Memory B cell (primary cell): ENCODE measurements at regions not wholly inside any gene's neighbourhood (a gene's known extent, or its start where the extent isn't known, plus 50 kb on each side); places are given as distances from the start of the nearest gene placed in this dataset.

Experiments
- ATAC-seq: fragments of 150-1000 bp; cut with Tn5 transposase; 2 replicates; pipeline ENCODE4 v1.10.0; 2021; ENCODE audit warnings: low read depth, mild to moderate bottlenecking, moderate library complexity
- DNase-seq, 2 donors: peaks; one replicate each; pipeline ENCODE4 v3.0.0; 2022; ENCODE audit warnings: low spot score in 2 of 2
- H3K27ac Mint-ChIP-seq: one replicate; pipeline ENCODE4 v1.8.0; 2022; ENCODE audit warnings: mild to moderate bottlenecking, moderate library complexity, mixed read lengths
- H3K27me3 Mint-ChIP-seq: one replicate; pipeline ENCODE4 v1.8.0; 2022; ENCODE audit warnings: mixed read lengths
- H3K36me3 Mint-ChIP-seq: one replicate; pipeline ENCODE4 v1.8.0; 2022; ENCODE audit warnings: mild to moderate bottlenecking, mixed read lengths
- H3K4me1 Mint-ChIP-seq: one replicate; pipeline ENCODE4 v1.8.0; 2022; ENCODE audit warnings: mixed read lengths
- H3K4me3 Mint-ChIP-seq: one replicate; pipeline ENCODE4 v1.8.0; 2022; ENCODE audit warnings: mild to moderate bottlenecking, moderate library complexity, mixed read lengths
- H3K9me3 Mint-ChIP-seq: one replicate; pipeline ENCODE4 v1.8.0; 2022; ENCODE audit warnings: mixed read lengths

- Mint-ChIP-seq H3K27ac (no peak overlapping the region), H3K4me3 (no peak overlapping the region), H3K27me3 (no peaks in the 10 kb centered on the region), H3K36me3 (peaks cover 5% of the 10 kb centered on the region), H3K4me1 (no peaks in the 10 kb centered on the region), H3K9me3 (peaks cover 2% of the 10 kb centered on the region)
- DNase-seq (no peak), ATAC-seq (no peak)
Measured at GRCh38 chr6:6505111-6505510, 83.4 kb upstream of the LY86 start.

DNA sequence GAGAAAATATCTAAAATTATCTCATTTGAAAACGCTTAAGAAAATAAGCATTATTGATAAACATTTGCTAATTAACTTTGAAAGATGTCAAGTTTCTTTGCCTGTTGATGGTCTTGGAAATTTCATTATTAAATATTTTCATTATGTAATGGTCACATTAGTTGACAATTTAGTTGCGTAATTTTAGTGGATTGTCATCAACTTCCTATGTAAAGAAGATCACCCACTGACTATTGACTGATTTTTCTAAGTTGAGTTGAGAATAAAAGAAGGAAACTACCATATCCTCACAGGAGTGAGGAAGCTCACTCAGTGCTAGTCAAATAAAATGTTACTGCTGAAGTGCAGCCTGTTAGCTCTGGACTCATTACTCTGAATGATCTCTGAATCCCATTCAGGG is 79.9 kb upstream of the LY86 start:
- Mint-ChIP-seq H3K4me3 (no peak overlapping the region), H3K36me3 (peaks cover 5% of the 10 kb centered on the region), H3K27me3 (no peaks in the 10 kb centered on the region), H3K27ac (no peak overlapping the region), H3K9me3 (peaks cover 2% of the 10 kb centered on the region), H3K4me1 (no peaks in the 10 kb centered on the region)
- ATAC-seq (no peak), DNase-seq (no peak)

GRCh38 chr6:6509284-6509683 is 79.2 kb upstream of the LY86 start:
- Mint-ChIP-seq H3K27me3 (no peaks in the 10 kb centered on the region), H3K36me3 (peaks cover 5% of the 10 kb centered on the region), H3K9me3 (peaks cover 2% of the 10 kb centered on the region), H3K27ac (no peak overlapping the region), H3K4me3 (no peak overlapping the region), H3K4me1 (no peaks in the 10 kb centered on the region)
- ATAC-seq: no peak
- DNase-seq: no peak

GRCh38 chr6:6512711-6513110 is 75.8 kb upstream of the LY86 start:
- peaks cover 7% of the 10 kb centered on the region for H3K36me3 Mint-ChIP-seq
- H3K27ac Mint-ChIP-seq: no peak overlapping the region
- ATAC-seq (no peak), DNase-seq (no peak)
- H3K4me3 Mint-ChIP-seq: no peak overlapping the region
- peaks cover 2% of the 10 kb centered on the region for H3K9me3 Mint-ChIP-seq
- H3K27me3 Mint-ChIP-seq: peaks cover 4% of the 10 kb centered on the region
- peaks cover 4% of the 10 kb centered on the region for H3K4me1 Mint-ChIP-seq

GRCh38 chr6:6515691-6516607 is 72.6 kb upstream of the LY86 start:
- peaks cover 4% of the 10 kb centered on the region for H3K4me1 Mint-ChIP-seq
- H3K4me3 Mint-ChIP-seq: no peak overlapping the region
- no peak overlapping the region for H3K27ac Mint-ChIP-seq
- no peaks in the 10 kb centered on the region for H3K9me3 Mint-ChIP-seq
- DNase-seq: no peak
- no peak for ATAC-seq
- peaks cover 8% of the 10 kb centered on the region for H3K27me3 Mint-ChIP-seq
- peaks cover 14% of the 10 kb centered on the region for H3K36me3 Mint-ChIP-seq

- no peak for DNase-seq
- no peak overlapping the region for H3K4me3 Mint-ChIP-seq
- no peak overlapping the region for H3K27ac Mint-ChIP-seq
- H3K36me3 Mint-ChIP-seq: peaks cover 16% of the 10 kb centered on the region
- no peak for ATAC-seq
- peaks cover 4% of the 10 kb centered on the region for H3K4me1 Mint-ChIP-seq
- no peaks in the 10 kb centered on the region for H3K9me3 Mint-ChIP-seq
- H3K27me3 Mint-ChIP-seq: peaks cover 9% of the 10 kb centered on the region
Measured at GRCh38 chr6:6516666-6517458, 71.7 kb upstream of the LY86 start.

DNA sequence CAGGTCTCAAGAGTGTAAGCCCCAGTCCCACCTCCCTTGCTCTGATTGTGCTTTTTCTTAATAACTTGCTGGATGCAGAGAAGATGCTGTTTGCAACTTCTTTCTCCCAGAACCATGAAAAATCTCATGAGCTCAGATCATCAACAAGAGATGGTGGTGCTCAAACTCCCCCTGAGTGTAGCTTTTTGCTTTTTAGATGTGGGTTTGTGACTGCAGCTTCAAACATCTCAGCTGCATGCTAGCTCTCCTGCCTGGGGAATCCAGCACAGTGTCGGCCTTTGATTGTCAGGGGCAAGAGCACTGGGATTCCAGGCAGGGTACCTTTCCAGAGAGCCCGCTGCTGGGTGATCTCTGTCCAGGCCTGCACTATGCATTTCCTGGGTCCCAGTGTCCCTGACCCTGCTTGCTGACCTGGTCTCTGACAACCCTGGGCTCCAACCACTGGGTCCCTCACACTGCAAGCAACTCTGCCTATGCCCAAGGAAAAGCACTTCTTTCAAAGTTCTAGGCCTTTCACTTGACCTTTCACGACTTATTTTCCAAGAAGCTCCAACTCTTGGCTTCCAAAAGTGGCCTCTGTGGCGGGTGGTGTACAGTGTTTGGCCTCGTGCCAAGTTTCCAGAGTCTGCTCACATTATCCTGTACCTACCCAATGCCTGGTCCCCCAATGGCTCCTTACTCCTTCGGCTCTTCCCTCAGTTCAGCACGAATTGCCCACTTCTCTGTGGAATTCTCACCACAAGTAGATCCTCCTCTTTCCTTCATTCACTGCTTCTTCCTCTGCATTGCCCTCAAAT is 69.7 kb upstream of the LY86 start:
- DNase-seq (no peak), ATAC-seq (no peak)
- peaks cover under 1% of the 10 kb centered on the region for H3K9me3 Mint-ChIP-seq
- no peak overlapping the region for H3K4me3 Mint-ChIP-seq
- peaks cover 19% of the 10 kb centered on the region for H3K36me3 Mint-ChIP-seq
- peaks cover 9% of the 10 kb centered on the region for H3K27me3 Mint-ChIP-seq
- H3K27ac Mint-ChIP-seq: no peak overlapping the region
- peaks cover 4% of the 10 kb centered on the region for H3K4me1 Mint-ChIP-seq

- H3K4me3 Mint-ChIP-seq: no peak overlapping the region
- peaks cover 2% of the 10 kb centered on the region for H3K9me3 Mint-ChIP-seq
- peaks cover 5% of the 10 kb centered on the region for H3K27me3 Mint-ChIP-seq
- H3K36me3 Mint-ChIP-seq: peaks cover 18% of the 10 kb centered on the region
- no peaks in the 10 kb centered on the region for H3K4me1 Mint-ChIP-seq
- ATAC-seq (no peak), DNase-seq (no peak)
- no peak overlapping the region for H3K27ac Mint-ChIP-seq
Measured at GRCh38 chr6:6521961-6522482, 66.5 kb upstream of the LY86 start.

- H3K4me1 Mint-ChIP-seq: no peaks in the 10 kb centered on the region
- DNase-seq (no peak), ATAC-seq (no peak)
- no peak overlapping the region for H3K27ac Mint-ChIP-seq
- peaks cover 2% of the 10 kb centered on the region for H3K9me3 Mint-ChIP-seq
- H3K4me3 Mint-ChIP-seq: no peak overlapping the region
- H3K27me3 Mint-ChIP-seq: peaks cover 5% of the 10 kb centered on the region
- H3K36me3 Mint-ChIP-seq: peaks cover 18% of the 10 kb centered on the region
Measured at GRCh38 chr6:6522709-6523108, 65.8 kb upstream of the LY86 start.

DNA sequence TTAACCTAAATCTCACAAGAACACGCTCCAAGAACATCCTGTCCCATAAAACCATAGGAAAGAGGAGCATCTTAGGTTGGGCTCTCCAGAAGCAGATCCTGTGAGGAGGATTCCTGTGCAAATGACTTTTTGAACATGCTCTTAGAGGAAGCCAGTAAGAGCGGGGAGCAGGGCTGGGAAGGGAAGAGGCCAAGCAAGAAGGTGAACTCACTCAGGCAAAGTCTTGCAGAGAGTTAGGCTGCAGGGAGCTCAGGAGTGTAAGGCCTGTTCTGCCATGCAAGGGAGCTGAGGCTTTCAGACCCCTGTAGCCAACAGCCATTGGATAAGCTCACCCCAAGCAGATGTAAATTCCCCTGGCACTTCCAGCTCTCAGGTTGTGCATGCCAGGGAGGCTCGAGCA is 63.6 kb upstream of the LY86 start:
- ATAC-seq (no peak), DNase-seq (no peak)
- Mint-ChIP-seq H3K36me3 (peaks cover 14% of the 10 kb centered on the region), H3K9me3 (peaks cover 4% of the 10 kb centered on the region), H3K4me3 (no peak overlapping the region), H3K4me1 (no peaks in the 10 kb centered on the region), H3K27ac (no peak overlapping the region), H3K27me3 (peaks cover 1% of the 10 kb centered on the region)

- ATAC-seq (no peak), DNase-seq (no peak)
- Mint-ChIP-seq H3K36me3 (peaks cover 14% of the 10 kb centered on the region), H3K4me3 (no peak overlapping the region), H3K27me3 (peaks cover 1% of the 10 kb centered on the region), H3K9me3 (peaks cover 6% of the 10 kb centered on the region), H3K4me1 (no peaks in the 10 kb centered on the region), H3K27ac (no peak overlapping the region)
Measured at GRCh38 chr6:6525933-6526332, 62.6 kb upstream of the LY86 start.

DNA sequence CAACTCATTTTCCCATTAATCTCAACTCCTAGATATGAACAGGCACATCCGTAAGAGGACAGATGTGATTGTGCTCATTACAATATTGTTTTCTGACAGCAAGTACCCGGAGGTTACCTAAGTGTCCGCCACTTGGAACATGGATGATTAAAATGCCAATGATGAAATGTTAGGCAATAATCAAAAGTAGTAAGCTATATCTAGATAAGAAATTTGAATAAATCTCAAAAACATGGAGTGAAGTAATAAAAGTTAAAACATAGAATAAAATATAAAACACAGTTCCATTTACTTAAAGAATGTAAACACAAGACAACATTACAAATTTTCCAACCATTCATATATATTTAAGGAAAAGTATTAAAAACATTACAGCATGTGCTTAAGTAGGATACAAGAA is 59.2 kb upstream of the LY86 start:
- Mint-ChIP-seq H3K4me3 (no peak overlapping the region), H3K27ac (no peak overlapping the region), H3K9me3 (peaks cover 3% of the 10 kb centered on the region), H3K27me3 (no peaks in the 10 kb centered on the region), H3K4me1 (no peaks in the 10 kb centered on the region), H3K36me3 (peaks cover 10% of the 10 kb centered on the region)
- no peak for DNase-seq
- ATAC-seq: no peak

DNA sequence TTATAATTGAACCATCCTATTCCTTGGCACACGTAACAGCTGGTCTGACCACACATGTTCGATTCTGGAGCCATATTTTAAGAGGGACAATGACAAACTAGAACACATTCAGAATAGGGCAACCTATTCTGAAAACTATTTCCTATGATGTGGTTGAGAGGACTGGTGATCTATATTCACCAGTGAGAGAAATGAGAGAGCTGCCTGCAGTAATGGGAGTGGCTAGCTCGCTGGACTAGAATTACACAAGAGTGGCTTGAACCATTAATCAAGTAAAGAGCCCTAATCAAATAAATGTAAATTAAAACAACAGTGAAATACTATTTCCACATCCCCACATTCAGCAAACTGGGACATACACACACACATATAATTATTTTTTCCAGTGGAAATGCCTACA is 55.3 kb upstream of the LY86 start:
- Mint-ChIP-seq H3K27me3 (no peaks in the 10 kb centered on the region), H3K36me3 (peaks cover 10% of the 10 kb centered on the region), H3K4me3 (no peak overlapping the region), H3K27ac (no peak overlapping the region), H3K9me3 (peaks cover 3% of the 10 kb centered on the region), H3K4me1 (no peaks in the 10 kb centered on the region)
- ATAC-seq (no peak), DNase-seq (no peak)

DNA sequence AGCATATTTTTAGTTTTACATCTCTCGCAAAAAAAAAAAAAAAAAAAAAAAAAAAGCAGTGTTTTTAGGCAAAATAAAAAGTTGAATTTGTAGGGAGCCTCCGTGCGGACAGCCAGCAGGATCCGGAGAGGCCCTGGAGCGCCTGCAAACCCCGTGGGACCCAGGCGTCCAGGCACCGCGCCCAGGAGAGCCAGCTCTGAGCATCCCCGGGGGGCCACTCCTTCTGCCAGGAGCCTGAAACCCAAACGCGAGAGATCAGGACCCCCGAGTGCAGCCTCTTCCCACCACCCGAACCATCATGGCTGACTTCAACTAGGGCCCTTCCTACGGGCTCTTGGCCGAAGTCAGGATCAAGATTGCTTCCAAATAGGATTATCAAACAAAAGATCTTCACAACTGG is 54.1 kb upstream of the LY86 start:
- no peaks in the 10 kb centered on the region for H3K4me1 Mint-ChIP-seq
- H3K27me3 Mint-ChIP-seq: no peaks in the 10 kb centered on the region
- peaks cover 3% of the 10 kb centered on the region for H3K9me3 Mint-ChIP-seq
- no peak overlapping the region for H3K27ac Mint-ChIP-seq
- ATAC-seq (no peak), DNase-seq (no peak)
- H3K4me3 Mint-ChIP-seq: no peak overlapping the region
- peaks cover 10% of the 10 kb centered on the region for H3K36me3 Mint-ChIP-seq
